H1 (cell line): ENCODE measurements at regions not wholly inside any gene's neighbourhood (a gene's known extent, or its start where the extent isn't known, plus 50 kb on each side); places are given as distances from the start of the nearest gene placed in this dataset.

ENCODE experiments used
- CTBP2 ChIP-seq: IDR thresholded peaks from 2 replicates; pipeline ENCODE4 v1.7.0; 2011; ENCODE audit warnings: borderline replicate concordance, mild to moderate bottlenecking, moderate library complexity, mixed read lengths, low read length; ENCODE audit not compliant: insufficient read depth, insufficient read length
- RAD21 ChIP-seq, 2 experiments: IDR thresholded peaks in 1 of 2; conservative IDR thresholded peaks in 1 of 2; 2 replicates each; pipeline ENCODE4 v1.6.1; 2011; ENCODE audit warnings: low read depth in 2 of 2, low read length in 2 of 2, improper control_type of control experiment in 1 of 2, inconsistent platforms in 1 of 2, mild to moderate bottlenecking in 1 of 2, moderate library complexity in 1 of 2
- RFX5 ChIP-seq: IDR thresholded peaks from 2 replicates; pipeline ENCODE4 v1.6.1; 2011; ENCODE audit warnings: low read depth, low read length, improper control_type of control experiment, borderline replicate concordance
- TF ChIP-seq, protein P1 (sequence below): IDR thresholded peaks from 2 replicates; pipeline ENCODE4 v1.6.1; 2012; ENCODE audit warnings: inconsistent platforms

DNA sequence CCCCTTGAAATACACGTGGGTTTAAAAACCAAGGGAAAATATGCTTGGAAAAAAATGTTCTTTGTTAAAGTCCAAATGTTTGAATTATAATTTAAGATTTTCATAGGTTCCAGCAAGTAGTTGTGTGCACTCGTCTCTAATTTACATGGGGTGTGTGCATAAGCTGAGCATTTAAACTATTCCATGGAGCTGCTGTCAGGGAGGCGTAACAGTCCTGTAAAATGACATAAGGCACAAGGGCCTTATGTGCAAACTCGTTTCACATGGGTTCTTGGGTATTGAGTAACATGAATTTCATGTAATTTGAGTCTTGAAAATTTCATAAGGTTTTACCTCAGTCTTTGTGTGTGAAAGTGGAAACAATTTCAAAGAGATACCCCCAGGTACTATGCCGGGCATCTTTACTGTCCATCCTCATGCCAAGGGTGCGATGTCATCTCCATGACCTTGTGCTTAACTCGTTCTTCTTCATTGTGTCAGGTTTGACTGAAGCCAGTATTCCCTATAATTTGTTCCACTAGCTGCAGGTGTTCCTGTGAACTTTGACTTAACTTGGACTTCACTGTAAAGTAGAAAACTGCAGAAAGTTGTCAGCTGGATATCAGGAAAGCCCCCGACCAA, 359.3 kb downstream of the SH3GL2 start (continued):
- TF ChIP-seq RAD21 (IDR thresholded peaks at IDR 0.05 in 1 of 2, conservative IDR thresholded peaks at IDR 0.05 in 1 of 2; ENCODE audit: low read depth in 2 of 2, low read length in 2 of 2) (no peak), RFX5 (no peak), CTBP2 (no peak)
- TF ChIP-seq, protein P1, sequence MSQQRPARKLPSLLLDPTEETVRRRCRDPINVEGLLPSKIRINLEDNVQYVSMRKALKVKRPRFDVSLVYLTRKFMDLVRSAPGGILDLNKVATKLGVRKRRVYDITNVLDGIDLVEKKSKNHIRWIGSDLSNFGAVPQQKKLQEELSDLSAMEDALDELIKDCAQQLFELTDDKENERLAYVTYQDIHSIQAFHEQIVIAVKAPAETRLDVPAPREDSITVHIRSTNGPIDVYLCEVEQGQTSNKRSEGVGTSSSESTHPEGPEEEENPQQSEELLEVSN: no peak
